ENCODE measurements at regions not wholly inside any gene's neighbourhood (a gene's known extent, or its start where the extent isn't known, plus 50 kb on each side); places are given as distances from the start of the nearest gene placed in this dataset.

DNA sequence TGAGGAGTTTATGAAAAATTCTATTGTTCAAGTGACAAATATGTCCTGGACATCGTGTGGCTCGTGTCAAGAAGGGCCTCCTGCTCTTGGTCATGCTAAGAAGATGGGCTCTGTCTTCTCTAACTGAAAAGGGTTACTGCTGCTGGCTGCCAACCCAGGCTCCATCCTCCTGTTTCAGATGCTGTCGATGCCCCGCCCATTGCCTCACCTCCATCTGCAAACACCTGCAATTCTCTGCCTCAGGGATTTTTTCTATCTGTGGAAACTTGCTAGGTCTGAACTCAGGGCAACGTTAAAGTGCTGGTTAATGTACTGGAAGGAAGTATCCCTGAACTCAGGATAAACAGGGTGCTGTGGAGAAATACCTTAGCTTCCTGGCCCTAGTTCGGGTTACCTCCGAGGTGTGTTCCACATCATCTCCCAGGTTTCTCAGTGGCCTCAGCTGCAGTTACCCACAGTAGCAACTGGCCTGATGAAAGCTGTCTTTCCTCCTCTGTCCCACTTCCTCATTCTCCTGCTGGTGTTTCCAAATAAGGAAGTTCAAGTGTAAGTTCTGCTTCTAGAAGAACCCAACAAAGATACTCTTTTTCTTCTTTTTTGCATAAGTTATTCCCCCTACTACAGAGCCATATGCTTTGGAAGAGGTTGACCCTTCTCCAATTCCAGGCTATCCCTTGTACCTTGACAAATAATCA, 151.7 kb upstream of the SMIM23 start:
- Mint-ChIP-seq H3K9me3 (no peaks in the 10 kb centered on the region), H3K4me3 (no peak overlapping the region), H3K4me1 (no peaks in the 10 kb centered on the region), H3K27ac (no peak overlapping the region), H3K27me3 (peaks cover 53% of the 10 kb centered on the region), H3K36me3 (no peaks in the 10 kb centered on the region)
- no peak for DNase-seq

- Mint-ChIP-seq H3K9me3 (no peaks in the 10 kb centered on the region), H3K4me1 (no peaks in the 10 kb centered on the region), H3K36me3 (no peaks in the 10 kb centered on the region), H3K27me3 (peaks cover 47% of the 10 kb centered on the region), H3K4me3 (no peak overlapping the region), H3K27ac (no peak overlapping the region)
- DNase-seq = no peak
These were observed 151.1 kb upstream of the SMIM23 start for GRCh38 chr5:171634511-171634910.

GRCh38 chr5:171635028-171635427, 150.6 kb upstream of the SMIM23 start:
- no peak overlapping the region for H3K27ac Mint-ChIP-seq
- no peak overlapping the region for H3K4me3 Mint-ChIP-seq
- H3K27me3 Mint-ChIP-seq = peaks cover 42% of the 10 kb centered on the region
- H3K36me3 Mint-ChIP-seq = no peaks in the 10 kb centered on the region
- no peaks in the 10 kb centered on the region for H3K4me1 Mint-ChIP-seq
- no peaks in the 10 kb centered on the region for H3K9me3 Mint-ChIP-seq
- DNase-seq = no peak

DNA sequence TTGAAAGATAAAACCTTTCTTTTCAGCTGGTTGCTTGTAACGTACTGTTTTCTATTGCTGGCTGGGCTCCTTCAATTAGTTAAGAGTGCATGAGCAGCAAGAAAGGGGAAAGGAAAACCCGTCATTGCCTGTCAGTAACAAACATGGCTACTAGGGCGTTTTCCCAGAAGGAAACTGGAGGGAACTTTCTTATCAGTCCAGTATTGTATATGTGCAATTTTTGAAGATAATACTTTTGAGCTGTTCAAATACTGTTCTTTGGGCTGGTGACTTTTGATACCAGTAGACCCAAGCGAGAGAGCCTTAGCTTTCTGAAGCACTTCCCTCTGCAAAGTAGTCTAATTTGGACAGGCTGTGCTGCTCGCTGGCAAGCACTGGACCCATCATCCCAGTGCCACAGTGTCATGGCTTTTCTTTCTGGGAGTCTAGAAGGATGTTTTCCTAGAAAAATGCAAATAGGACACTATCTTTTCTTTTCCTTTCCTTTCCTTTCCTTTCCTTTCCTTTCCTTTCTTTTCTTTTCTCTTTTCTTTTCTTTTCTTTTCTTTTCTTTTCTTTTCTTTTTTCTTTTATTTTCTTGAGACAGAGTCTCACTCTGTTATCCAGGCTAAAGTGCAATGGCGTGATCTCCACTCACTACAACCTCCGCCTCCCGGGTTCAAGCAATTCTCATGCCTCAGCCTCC, 149.9 kb upstream of the SMIM23 start:
- no peak overlapping the region for H3K27ac Mint-ChIP-seq
- peaks cover 35% of the 10 kb centered on the region for H3K27me3 Mint-ChIP-seq
- H3K4me1 Mint-ChIP-seq = no peaks in the 10 kb centered on the region
- no peak for DNase-seq
- H3K4me3 Mint-ChIP-seq = no peak overlapping the region
- H3K36me3 Mint-ChIP-seq = no peaks in the 10 kb centered on the region
- no peaks in the 10 kb centered on the region for H3K9me3 Mint-ChIP-seq

- Mint-ChIP-seq H3K4me1 (no peaks in the 10 kb centered on the region), H3K4me3 (no peak overlapping the region), H3K36me3 (no peaks in the 10 kb centered on the region), H3K27ac (no peak overlapping the region), H3K9me3 (no peaks in the 10 kb centered on the region), H3K27me3 (peaks cover 20% of the 10 kb centered on the region)
- DNase-seq = no peak
These were observed 147.8 kb upstream of the SMIM23 start for GRCh38 chr5:171637811-171638210.

GRCh38 chr5:171639205-171639621, 146.4 kb upstream of the SMIM23 start:
- Mint-ChIP-seq H3K4me1 (no peaks in the 10 kb centered on the region), H3K27me3 (peaks cover 15% of the 10 kb centered on the region), H3K27ac (no peak overlapping the region), H3K4me3 (no peak overlapping the region), H3K9me3 (no peaks in the 10 kb centered on the region), H3K36me3 (no peaks in the 10 kb centered on the region)
- no peak for DNase-seq

- Mint-ChIP-seq H3K4me3 (no peak overlapping the region), H3K27ac (no peak overlapping the region), H3K4me1 (no peaks in the 10 kb centered on the region), H3K36me3 (no peaks in the 10 kb centered on the region), H3K27me3 (peaks cover 15% of the 10 kb centered on the region), H3K9me3 (no peaks in the 10 kb centered on the region)
- no peak for DNase-seq
These were observed 145.7 kb upstream of the SMIM23 start for GRCh38 chr5:171639966-171640365.

GRCh38 chr5:171640480-171640879, 145.1 kb upstream of the SMIM23 start:
- H3K27me3 Mint-ChIP-seq = peaks cover 10% of the 10 kb centered on the region
- no peak for DNase-seq
- no peaks in the 10 kb centered on the region for H3K36me3 Mint-ChIP-seq
- H3K4me1 Mint-ChIP-seq = no peaks in the 10 kb centered on the region
- no peak overlapping the region for H3K4me3 Mint-ChIP-seq
- no peaks in the 10 kb centered on the region for H3K9me3 Mint-ChIP-seq
- no peak overlapping the region for H3K27ac Mint-ChIP-seq

DNA sequence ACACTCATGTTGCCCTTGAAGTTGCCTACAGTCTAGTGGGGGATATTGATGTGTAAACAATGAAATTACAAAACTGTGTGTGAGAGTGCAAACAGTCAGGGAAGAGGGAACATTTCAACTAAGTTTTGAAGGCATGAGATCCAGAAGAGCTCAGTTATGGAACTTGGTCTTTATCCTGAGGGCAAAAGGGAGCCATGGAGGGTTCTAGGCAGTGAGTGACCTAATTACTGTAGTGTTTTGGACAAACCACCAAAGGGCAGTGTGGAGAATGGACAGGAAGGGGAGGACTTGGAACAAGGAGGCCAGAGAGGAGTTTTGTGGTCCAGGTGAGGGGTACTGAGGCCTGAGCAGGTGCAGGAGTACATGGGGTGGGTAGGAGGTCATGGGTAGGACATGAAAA, 143.7 kb upstream of the SMIM23 start:
- H3K36me3 Mint-ChIP-seq = no peaks in the 10 kb centered on the region
- H3K4me1 Mint-ChIP-seq = no peaks in the 10 kb centered on the region
- no peaks in the 10 kb centered on the region for H3K9me3 Mint-ChIP-seq
- no peaks in the 10 kb centered on the region for H3K27me3 Mint-ChIP-seq
- DNase-seq = no peak
- H3K4me3 Mint-ChIP-seq = no peak overlapping the region
- H3K27ac Mint-ChIP-seq = no peak overlapping the region

DNA sequence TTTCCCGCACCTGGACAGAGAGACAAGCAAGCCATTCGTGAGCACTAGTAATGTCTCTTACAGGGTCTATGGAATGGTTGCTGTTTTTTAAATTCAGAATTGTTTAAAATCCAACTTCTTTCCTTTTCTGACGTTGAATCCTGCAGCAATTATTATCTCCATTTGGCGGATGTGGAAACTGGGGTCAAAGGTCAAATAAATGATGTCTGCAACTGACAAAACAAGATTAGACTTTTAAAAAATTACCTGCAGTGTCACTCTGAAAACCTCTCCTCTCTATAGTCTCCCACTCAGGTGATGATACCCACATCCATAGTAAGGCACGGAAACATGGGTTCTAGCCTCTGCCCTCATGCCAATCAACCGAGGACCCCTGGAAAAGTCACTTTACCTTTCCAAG, 142.7 kb upstream of the SMIM23 start:
- no peaks in the 10 kb centered on the region for H3K4me1 Mint-ChIP-seq
- no peak overlapping the region for H3K27ac Mint-ChIP-seq
- DNase-seq = no peak
- no peaks in the 10 kb centered on the region for H3K36me3 Mint-ChIP-seq
- no peaks in the 10 kb centered on the region for H3K27me3 Mint-ChIP-seq
- no peak overlapping the region for H3K4me3 Mint-ChIP-seq
- H3K9me3 Mint-ChIP-seq = no peaks in the 10 kb centered on the region

DNA sequence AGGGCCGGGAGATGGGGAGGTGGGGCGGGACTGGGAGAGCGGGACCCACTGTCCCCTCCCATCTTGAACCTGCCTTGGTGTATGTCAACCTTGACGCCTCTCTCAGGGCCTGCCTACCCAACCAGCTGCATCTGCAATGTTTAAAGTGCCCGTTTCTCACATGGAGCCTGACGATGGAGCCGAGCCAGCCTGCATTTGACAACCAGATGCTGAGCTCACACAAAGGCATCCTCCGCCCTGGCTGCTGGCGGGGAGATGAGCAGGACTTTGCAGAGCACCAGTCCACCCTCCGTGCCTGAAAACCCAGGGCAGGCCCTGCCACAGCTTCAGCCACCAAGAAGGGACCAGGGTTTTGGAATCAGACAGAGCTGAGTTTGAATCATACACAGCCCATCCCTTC, 141.1 kb upstream of the SMIM23 start:
- no peak for DNase-seq
- Mint-ChIP-seq H3K36me3 (no peaks in the 10 kb centered on the region), H3K4me1 (no peaks in the 10 kb centered on the region), H3K27ac (no peak overlapping the region), H3K4me3 (no peak overlapping the region), H3K9me3 (no peaks in the 10 kb centered on the region), H3K27me3 (no peaks in the 10 kb centered on the region)

DNA sequence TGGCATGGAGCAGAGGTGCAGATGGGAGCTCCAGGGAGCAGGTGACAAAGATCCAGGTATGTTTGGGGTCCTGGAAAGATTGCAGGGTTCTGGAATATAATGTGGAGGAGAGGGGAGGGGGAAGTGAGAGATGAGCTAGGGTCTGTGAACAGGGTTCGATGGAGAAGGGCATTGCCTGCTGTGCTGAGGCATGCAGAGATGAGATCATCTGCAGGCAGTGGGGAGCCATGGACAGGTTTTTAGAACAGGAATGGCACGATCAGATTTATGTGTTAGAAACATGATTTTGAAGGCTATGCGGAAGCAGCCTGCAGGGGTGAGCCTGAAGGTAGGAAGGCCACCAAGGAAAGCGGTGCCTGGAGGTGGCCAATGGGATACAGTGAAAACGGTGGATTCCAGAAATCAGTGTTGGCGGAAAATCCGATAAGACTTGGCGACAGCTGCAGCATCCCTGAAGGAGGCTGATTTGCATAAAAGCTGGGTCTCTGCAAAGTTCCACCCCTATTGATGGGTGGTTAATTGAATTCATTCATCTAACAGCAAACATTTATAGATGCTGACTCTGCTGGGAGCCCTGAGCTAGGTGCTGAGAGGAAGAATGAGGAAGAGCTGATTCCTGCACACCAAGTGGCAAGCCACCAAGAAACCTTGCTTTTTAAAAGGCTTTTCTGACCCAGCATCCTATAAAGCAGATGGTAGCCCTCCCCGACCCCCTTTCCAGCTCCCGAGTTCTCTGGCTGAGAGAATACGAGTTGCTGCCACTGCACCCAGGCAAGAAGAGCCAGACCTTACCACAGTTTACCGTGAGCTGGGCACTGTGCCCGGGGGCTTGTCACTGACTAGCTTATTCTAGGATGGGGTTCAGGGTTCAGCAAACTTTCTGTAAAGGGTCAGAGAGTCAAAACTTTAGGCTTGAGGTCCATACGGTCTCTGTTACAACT, 139.2 kb upstream of the SMIM23 start:
- H3K36me3 Mint-ChIP-seq = no peaks in the 10 kb centered on the region
- no peaks in the 10 kb centered on the region for H3K9me3 Mint-ChIP-seq
- no peak overlapping the region for H3K4me3 Mint-ChIP-seq
- no peaks in the 10 kb centered on the region for H3K4me1 Mint-ChIP-seq
- H3K27me3 Mint-ChIP-seq = no peaks in the 10 kb centered on the region
- DNase-seq = no peak
- no peak overlapping the region for H3K27ac Mint-ChIP-seq

DNA sequence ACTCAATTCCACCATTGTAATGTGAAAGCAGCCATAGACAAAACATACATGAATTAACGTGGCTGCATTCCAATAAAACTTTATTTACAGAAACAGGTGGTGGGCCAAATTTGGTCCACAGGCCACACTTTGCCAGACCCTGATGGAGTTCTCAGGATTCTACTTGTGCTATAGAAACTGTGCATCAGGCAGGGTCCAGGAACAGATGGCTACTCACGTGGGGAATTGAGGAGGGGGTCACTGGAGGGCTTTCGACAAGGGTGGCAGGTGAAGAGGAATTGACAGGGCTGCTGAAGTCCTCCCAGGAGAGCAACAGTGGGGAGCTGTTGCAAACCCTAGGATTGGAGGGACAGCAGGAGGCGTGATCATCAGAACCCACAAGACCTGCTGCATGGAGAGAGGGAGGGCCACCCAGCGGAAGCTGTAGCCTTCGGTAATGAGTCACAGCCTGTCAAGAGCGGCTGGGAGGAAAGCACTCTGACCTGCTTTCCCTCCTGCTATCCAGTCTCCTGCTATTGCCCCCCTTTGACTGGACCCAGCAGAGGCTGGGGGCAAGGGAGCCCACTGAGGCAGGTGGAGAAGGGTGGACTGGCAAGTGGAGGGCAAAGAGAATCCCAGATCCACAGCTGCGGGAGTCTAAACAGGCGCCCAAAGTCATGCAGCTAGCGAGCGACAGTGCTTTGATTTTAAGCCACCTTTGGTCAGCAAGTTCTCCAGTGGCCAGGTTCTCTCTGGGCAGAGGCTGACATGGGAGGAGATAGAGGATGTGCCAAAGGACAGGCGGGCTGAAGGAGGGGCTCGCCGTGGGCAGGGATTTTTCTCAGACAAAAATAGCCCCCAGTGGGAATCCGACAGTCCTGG, 138.3 kb upstream of the SMIM23 start:
- no peak overlapping the region for H3K27ac Mint-ChIP-seq
- no peak for DNase-seq
- H3K4me1 Mint-ChIP-seq = no peaks in the 10 kb centered on the region
- H3K4me3 Mint-ChIP-seq = no peak overlapping the region
- H3K27me3 Mint-ChIP-seq = no peaks in the 10 kb centered on the region
- no peaks in the 10 kb centered on the region for H3K36me3 Mint-ChIP-seq
- no peaks in the 10 kb centered on the region for H3K9me3 Mint-ChIP-seq

GRCh38 chr5:171647904-171648260, 137.7 kb upstream of the SMIM23 start:
- no peaks in the 10 kb centered on the region for H3K9me3 Mint-ChIP-seq
- H3K4me3 Mint-ChIP-seq = no peak overlapping the region
- no peaks in the 10 kb centered on the region for H3K27me3 Mint-ChIP-seq
- H3K27ac Mint-ChIP-seq = no peak overlapping the region
- H3K4me1 Mint-ChIP-seq = no peaks in the 10 kb centered on the region
- H3K36me3 Mint-ChIP-seq = no peaks in the 10 kb centered on the region
- DNase-seq = no peak
